GM18498 (cell line): ENCODE measurements at regions not wholly inside any gene's neighbourhood (a gene's known extent, or its start where the extent isn't known, plus 50 kb on each side); places are given as distances from the start of the nearest gene placed in this dataset.

Source experiments
- ATAC-seq: cut with Tn5 transposase; IDR thresholded peaks from one replicate; pipeline ENCODE4 v1.9.1; 2021; ENCODE audit warnings: mild to moderate bottlenecking, moderate library complexity; ENCODE audit not compliant: unreplicated experiment

DNA sequence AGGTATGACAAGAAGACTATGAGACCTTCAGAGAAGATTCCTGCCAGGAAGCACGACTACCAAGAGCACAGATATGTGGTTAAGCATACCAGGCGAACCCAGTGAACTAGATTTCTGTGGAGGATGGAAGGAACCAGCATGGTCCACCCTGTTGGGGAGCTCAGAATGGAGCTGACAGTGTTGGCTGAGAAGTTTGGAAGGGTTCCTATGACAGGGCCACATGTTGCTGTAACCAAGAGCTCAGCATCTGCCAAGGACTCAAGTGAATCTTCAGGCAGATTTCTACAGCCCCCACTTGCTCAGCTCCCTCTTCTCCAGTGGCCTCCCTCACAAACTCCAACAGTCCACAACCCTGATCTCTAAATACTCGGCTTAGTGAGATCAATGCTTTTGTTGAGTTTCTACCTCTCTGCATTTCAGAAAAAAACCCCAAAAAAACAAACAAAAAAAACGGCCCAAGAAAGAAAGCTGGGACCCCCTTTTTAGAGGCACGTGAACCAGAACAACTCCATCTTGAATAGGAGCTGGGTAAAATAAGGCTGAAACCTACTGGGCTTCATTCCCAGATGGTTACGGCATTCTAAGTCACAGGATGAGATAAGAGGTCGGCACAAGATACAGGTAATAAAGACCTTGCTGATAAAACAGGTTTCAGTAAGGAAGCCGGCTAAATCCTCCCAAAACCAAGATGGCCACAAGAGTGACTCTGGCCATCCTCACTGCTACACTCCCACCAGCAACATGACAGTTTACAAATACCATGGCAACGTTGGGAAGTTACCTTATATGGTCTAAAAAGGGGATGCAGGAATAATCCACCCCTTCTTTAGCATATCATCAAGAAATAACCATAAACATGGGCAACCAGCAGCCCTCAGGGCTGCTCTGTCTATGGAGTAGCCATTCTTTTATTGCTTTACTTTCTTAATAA is 691.1 kb downstream of the UQCRFS1 start:
- no peak for ATAC-seq

GRCh38 chr19:28520998-28521568 is 691.9 kb downstream of the UQCRFS1 start:
- no peak for ATAC-seq

DNA sequence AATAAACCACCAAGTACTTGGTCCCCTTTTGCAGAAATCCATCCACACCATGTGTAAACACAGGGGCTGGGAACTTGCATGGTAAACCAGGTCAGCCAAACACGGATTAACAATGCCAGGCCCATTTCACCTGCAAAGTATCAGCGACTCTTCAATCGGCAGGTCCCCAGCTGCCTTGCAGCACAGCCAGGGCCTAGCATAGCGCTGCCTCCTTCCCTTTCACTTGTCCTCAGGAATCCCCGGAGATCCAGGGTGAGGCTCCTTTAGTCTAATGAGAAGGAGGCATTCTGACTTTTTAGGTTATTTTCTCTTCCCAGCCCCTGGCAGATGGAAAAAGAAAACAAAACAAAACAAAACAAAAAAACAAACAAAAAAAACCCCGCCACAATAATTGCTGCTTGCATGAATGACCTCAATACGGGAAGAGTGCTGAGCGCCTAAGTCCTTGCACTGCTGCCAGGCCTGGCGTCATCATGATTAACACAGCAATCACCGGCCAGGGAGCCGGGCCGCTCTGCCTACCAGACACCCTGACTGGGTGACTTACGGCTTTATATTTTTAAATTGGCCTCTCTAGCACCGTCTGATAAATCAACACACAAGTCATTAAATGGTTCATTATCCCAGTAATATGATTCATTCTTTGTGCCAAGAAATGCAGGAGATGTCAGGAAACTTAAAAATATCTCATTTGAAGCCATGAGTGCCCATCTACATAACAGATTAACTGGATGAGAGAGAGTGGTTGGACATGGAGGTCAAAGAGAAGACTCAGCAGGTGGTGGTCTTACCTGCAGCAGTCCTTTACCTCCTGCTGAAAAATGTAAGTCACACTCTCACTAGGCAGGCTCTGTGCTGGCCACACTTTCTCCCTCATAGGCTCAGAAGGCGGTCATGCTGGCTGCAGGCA is 692.7 kb downstream of the UQCRFS1 start:
- no peak for ATAC-seq

DNA sequence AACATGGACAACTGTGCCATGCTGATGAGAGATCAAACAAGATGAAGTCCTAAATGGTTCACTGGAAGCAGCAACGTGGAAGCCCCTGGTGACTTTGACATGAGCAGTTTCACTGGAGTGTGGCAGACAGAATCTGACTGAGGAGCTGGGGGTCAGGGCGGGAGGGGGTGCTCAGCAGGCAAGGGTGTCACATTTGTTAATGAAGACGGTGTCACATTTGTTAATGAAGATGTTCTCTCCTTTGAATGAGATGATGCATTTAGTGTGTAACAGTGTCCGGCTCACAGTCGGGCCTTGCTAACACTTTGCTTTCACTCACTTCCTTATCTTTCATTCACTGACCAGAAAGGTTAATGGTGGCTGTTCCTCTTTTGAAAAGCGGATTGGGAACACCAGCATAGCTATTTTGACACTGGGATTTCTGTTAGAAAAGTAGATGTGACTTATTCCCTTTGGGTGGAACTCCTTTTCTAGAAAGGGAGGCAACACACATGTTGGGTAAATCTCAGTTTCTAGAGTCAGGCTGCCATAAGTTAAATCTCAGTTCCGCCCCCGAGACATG is 693.7 kb downstream of the UQCRFS1 start:
- ATAC-seq, result no peak

GRCh38 chr19:28516415-28516872 is 696.5 kb downstream of the UQCRFS1 start:
- ATAC-seq, result no peak

DNA sequence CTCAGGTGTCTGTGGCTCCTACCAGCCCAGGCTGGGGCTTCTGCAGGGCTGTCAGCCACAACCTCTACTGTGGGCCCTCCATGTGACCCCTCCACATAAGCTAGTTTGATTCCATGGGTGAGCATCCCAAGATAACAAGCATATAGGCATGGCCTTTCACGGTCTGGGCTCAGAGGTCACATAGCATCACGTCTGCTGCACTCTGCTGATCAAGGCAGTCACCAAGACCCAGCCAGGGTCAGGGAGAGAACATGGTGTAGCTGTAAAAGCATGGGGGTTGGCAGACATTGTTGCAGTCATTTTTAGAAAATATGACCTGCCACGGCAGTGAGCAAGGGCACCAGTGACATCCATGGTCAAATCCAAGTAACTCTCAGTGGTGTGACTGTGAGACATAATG is 698.8 kb downstream of the UQCRFS1 start:
- no peak for ATAC-seq

- no peak for ATAC-seq
Measured at GRCh38 chr19:28511655-28512054, 701.3 kb downstream of the UQCRFS1 start.

DNA sequence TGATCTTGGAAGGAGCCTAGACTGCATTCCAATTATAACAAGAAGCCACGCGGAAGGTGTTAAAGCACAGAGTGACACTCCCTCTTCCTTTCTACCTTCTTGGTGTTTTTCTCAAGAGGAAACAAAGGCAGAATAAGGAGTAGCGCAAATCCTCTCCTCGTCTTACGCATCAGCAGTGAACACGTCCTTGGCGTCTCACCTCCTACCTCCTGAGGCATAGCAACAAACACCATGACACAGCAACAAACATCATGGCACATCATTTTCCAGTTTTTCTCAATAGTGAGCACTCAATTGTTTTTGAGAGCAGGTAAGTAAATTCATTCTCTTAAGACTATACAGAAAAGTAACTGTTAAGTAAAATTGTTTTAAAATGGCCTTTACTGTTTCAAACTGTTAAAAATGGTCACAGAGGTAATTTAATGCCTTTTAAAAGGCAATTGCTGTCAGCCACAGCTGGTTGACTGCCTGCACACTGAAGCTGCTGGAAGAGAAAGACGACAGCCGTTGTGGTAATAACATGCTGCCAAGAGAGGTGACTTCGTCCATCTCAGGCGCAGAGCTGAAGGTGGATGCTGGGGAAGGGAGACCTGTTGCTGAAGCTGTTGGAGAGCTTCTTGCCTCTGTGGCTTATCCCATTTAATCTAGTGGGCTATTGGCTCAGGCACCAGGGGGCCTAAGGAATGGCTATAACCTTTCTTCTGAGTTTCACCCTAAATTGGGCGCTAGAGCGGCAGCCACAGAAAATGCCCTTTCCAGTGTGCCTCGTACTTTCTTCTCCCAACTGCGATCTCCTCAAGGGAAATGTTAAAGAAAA is 703.7 kb downstream of the UQCRFS1 start:
- ATAC-seq, result no peak

DNA sequence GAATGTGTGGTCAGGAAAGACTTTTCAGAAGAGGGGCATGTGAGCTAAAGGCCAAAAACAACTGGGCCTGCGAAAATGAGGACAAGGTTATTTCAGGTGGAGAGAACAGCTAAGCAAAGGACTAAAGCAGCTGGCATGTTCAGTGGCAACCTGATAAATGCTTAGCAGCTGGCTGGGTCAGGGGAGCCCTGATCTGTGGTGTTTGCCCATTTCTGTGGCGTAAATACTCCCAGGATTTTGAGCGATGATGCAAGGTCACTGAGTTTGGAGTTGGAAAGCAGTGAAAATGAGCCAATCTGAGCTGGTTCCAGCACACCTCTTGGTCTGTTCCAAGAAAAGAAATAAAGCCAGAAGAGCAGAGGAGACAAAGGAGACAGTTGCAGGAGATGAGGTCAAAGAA is 704.3 kb downstream of the UQCRFS1 start:
- ATAC-seq, result no peak

- ATAC-seq, result no peak
Measured at GRCh38 chr19:28505933-28506332, 707.0 kb downstream of the UQCRFS1 start.

GRCh38 chr19:28505134-28505533 is 707.8 kb downstream of the UQCRFS1 start:
- no peak for ATAC-seq

GRCh38 chr19:28504727-28505126 is 708.2 kb downstream of the UQCRFS1 start:
- no peak for ATAC-seq

GRCh38 chr19:28504139-28504538 is 708.8 kb downstream of the UQCRFS1 start:
- ATAC-seq, result no peak

- no peak for ATAC-seq
Measured at GRCh38 chr19:28502879-28503734, 709.8 kb downstream of the UQCRFS1 start.

- no peak for ATAC-seq
Measured at GRCh38 chr19:28501976-28502375, 711.0 kb downstream of the UQCRFS1 start.

DNA sequence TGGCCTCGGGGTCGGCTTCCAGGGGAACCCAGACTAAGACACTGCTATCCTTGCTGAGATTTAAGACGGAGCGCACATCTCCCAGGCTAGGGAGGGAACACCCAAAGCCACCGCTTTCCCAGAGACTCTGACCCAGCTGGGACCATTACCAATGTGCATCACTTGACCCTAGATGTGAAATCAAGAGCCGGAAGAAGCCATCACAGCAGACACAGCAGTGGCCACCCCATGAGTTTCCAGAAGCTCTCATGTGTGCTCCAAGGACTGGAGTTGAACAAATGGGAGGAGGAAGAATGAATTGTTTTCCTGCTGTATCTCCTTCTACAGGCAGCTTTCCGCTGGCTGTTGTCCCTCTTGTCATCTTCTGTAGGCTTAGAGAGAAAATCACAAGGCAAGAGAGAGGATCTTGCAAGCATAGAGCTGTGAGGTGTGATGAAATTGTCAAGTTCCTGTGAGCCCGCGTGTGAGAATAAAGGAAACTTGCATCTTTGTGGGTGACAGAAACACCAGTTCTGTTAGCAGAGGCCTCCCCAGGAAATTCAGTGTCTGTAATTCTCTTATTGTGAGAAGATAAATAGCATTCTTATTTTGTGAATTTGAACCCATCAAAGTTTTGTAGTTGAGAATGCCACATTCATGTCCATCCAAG is 711.8 kb downstream of the UQCRFS1 start:
- no peak for ATAC-seq

DNA sequence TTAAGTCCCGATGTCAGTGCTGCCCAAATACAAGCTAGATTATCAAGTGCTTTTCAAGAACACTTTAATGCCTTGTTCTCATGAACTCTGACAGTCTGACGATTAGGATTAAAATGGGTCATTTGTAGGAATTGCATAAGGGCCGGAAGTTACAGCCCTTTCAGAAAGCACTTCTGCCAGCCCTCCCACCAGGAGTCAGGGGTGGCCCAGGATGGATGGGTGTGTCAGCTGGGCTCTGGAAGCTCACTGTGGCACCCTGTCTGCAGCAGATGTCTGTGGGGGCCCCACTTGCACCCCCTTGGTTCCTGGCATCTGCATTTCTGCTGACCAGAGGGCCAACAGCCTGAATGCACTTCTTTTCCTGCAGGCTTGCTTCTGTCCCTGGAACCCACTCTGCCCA is 712.7 kb downstream of the UQCRFS1 start:
- ATAC-seq, result no peak

- no peak for ATAC-seq
Measured at GRCh38 chr19:28498404-28498976, 714.5 kb downstream of the UQCRFS1 start.
